DND-41 (cell line): ENCODE measurements at regions not wholly inside any gene's neighbourhood (a gene's known extent, or its start where the extent isn't known, plus 50 kb on each side); places are given as distances from the start of the nearest gene placed in this dataset.

Experiments used
- ATAC-seq: fragments of 200-7000 bp; cut with Tn5 transposase; 3 replicates; pipeline ENCODE4 v1.9.1; 2021; ENCODE audit warnings: low read depth; ENCODE audit not compliant: insufficient read depth
- DNase-seq: peaks from one replicate; pipeline ENCODE4 v3.0.0-alpha.2; 2020
- H2AFZ ChIP-seq: 2 replicates; pipeline ENCODE4 v1.6.0; 2012; ENCODE audit warnings: low read depth, low read length
- H3K27ac ChIP-seq: 2 replicates; pipeline ENCODE4 v1.5.1; 2012; ENCODE audit warnings: low read length, inconsistent platforms
- H3K27me3 ChIP-seq: fragments of 200-600 bp; sonication (generic); 2 replicates; pipeline ENCODE4 v1.6.0; 2012; ENCODE audit warnings: low read length, mild to moderate bottlenecking, inconsistent platforms; ENCODE audit not compliant: insufficient read depth, poor library complexity
- H3K36me3 ChIP-seq: 2 replicates; pipeline ENCODE4 v1.5.1; 2012; ENCODE audit warnings: low read length, inconsistent platforms; ENCODE audit not compliant: insufficient read depth
- H3K4me1 ChIP-seq: 2 replicates; pipeline ENCODE4 v1.5.1; 2012; ENCODE audit warnings: mild to moderate bottlenecking, low read length; ENCODE audit not compliant: insufficient read depth
- H3K4me2 ChIP-seq: 2 replicates; pipeline ENCODE4 v1.6.0; 2012; ENCODE audit warnings: mild to moderate bottlenecking, moderate library complexity, low read length, inconsistent platforms; ENCODE audit not compliant: insufficient read depth
- H3K4me3 ChIP-seq, 2 experiments: fragments of 200-600 bp in 1 of 2; shearing (Covaris generic) in 1 of 2; 2 replicates each; pipeline ENCODE4 v1.5.1; 2012 to 2016; ENCODE audit warnings: inconsistent platforms in 2 of 2, low read length in 2 of 2, mild to moderate bottlenecking in 2 of 2, low read depth in 1 of 2, moderate library complexity in 1 of 2
- H3K79me2 ChIP-seq: 2 replicates; pipeline ENCODE4 v1.6.0; 2012; ENCODE audit warnings: low read length, inconsistent platforms; ENCODE audit not compliant: insufficient read depth
- H3K9ac ChIP-seq: 2 replicates; pipeline ENCODE4 v1.6.0; 2012; ENCODE audit warnings: low read depth, mild to moderate bottlenecking, inconsistent platforms, low read length, moderate library complexity
- H3K9me3 ChIP-seq: 2 replicates; pipeline ENCODE4 v1.5.1; 2012; ENCODE audit warnings: low read length, moderate library complexity, mild to moderate bottlenecking, inconsistent platforms; ENCODE audit not compliant: insufficient read depth, severe bottlenecking
- H4K20me1 ChIP-seq: 2 replicates; pipeline ENCODE4 v1.6.0; 2012; ENCODE audit warnings: low read length; ENCODE audit not compliant: insufficient read depth
- CTCF ChIP-seq: IDR thresholded peaks from 2 replicates; pipeline ENCODE4 v1.5.1; 2012; ENCODE audit warnings: borderline replicate concordance, low read length, moderate library complexity, mild to moderate bottlenecking; ENCODE audit not compliant: poor library complexity, severe bottlenecking; ENCODE audit errors: extremely low read depth
- EZH2 ChIP-seq: IDR thresholded peaks from 3 replicates; pipeline ENCODE4 v1.6.1; 2012; ENCODE audit warnings: borderline replicate concordance, low read depth, mild to moderate bottlenecking, moderate library complexity, low read length, inconsistent platforms; ENCODE audit not compliant: severe bottlenecking

GRCh38 chr9:129250786-129251185 lies 72.7 kb upstream of the IER5L start:
- Histone ChIP-seq H2AFZ (no peak overlapping the region), H3K9me3 (no peaks in the 10 kb centered on the region), H3K79me2 (no peaks in the 10 kb centered on the region), H3K36me3 (no peaks in the 10 kb centered on the region), H4K20me1 (no peaks in the 10 kb centered on the region), H3K27me3 (peaks cover 4% of the 10 kb centered on the region), H3K27ac (no peak overlapping the region), H3K4me1 (no peaks in the 10 kb centered on the region), H3K9ac (no peak overlapping the region), H3K4me3 (no peak overlapping the region), H3K4me2 (no peak overlapping the region)
- ATAC-seq = no peak
- no peak for DNase-seq
- TF ChIP-seq CTCF = no peak
- no peak for TF ChIP-seq EZH2

DNA sequence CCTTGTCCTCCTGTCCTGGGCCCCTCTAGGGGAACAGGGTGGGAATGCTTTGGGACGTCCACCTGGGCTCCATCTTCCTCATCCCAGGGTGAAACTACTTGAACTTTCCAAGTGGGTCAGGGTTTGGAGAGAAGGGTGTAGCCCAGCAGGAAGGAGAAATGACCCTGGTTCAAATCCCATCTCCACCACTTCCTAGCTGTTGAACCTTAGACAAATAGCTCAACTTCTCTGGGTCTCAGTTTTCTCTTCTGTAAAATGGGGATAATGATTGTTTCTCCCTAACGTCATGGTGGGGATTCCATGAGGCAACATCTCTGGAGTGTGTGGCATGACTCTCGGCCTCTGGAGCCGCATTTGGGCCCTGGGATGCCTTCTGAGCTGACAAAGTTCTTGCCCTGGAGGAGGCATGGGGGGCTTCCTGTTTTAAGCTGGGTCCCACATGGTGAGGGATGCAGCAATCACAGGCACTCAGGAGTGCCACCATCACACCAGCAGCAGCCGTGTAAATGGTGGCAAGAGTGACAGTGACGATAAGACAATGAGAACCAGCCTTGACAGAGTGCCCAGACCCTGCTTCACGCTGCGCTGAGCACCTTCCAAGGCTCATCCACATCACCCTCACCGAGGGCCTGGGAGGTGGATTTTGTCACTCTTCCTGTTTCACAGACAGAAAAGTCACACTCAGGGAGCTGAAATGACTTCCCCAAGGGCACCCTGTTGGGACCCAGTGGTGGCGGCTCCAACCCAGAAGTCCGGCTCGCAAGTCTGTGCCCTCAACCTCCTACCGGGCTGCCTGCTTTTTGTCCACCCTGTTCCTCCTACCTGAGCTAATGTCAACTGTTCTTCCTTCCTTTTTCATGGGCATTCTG lies 69.5 kb upstream of the IER5L start:
- no peaks in the 10 kb centered on the region for H4K20me1 ChIP-seq
- H3K4me1 ChIP-seq = no peaks in the 10 kb centered on the region
- no peak overlapping the region for H3K27ac ChIP-seq
- H3K9me3 ChIP-seq = no peaks in the 10 kb centered on the region
- no peak overlapping the region for H2AFZ ChIP-seq
- H3K79me2 ChIP-seq = no peaks in the 10 kb centered on the region
- no peak overlapping the region for H3K4me2 ChIP-seq
- no peak for TF ChIP-seq CTCF
- TF ChIP-seq EZH2 = no peak
- H3K27me3 ChIP-seq = peaks cover 6% of the 10 kb centered on the region
- no peak overlapping the region for H3K4me3 ChIP-seq
- H3K9ac ChIP-seq = no peak overlapping the region
- ATAC-seq = no peak
- DNase-seq = no peak
- H3K36me3 ChIP-seq = no peaks in the 10 kb centered on the region

GRCh38 chr9:129245276-129245675 lies 67.2 kb upstream of the IER5L start:
- no peaks in the 10 kb centered on the region for H4K20me1 ChIP-seq
- TF ChIP-seq CTCF = no peak
- no peak for TF ChIP-seq EZH2
- no peaks in the 10 kb centered on the region for H3K9me3 ChIP-seq
- H3K36me3 ChIP-seq = no peaks in the 10 kb centered on the region
- no peak overlapping the region for H2AFZ ChIP-seq
- H3K4me3 ChIP-seq = no peak overlapping the region
- H3K27ac ChIP-seq = no peak overlapping the region
- no peak overlapping the region for H3K4me2 ChIP-seq
- ATAC-seq (no peak), DNase-seq (no peak)
- H3K27me3 ChIP-seq = peaks cover 6% of the 10 kb centered on the region
- H3K9ac ChIP-seq = no peak overlapping the region
- H3K4me1 ChIP-seq = no peaks in the 10 kb centered on the region
- no peaks in the 10 kb centered on the region for H3K79me2 ChIP-seq
